HG03575 (cell line): ENCODE measurements at regions not wholly inside any gene's neighbourhood (a gene's known extent, or its start where the extent isn't known, plus 50 kb on each side); places are given as distances from the start of the nearest gene placed in this dataset.

Experiments used
- ATAC-seq: cut with Tn5 transposase; IDR thresholded peaks from one replicate; pipeline ENCODE4 v1.9.1; 2021; ENCODE audit not compliant: unreplicated experiment, insufficient number of reproducible peaks, low FRiP score; ENCODE audit errors: extremely low read depth

- no peak for ATAC-seq
Observed at GRCh38 chr12:115035535-115036107, 351.6 kb upstream of the TBX3 start.

- no peak for ATAC-seq
Observed at GRCh38 chr12:115032521-115032920, 348.5 kb upstream of the TBX3 start.

GRCh38 chr12:115030017-115030416, 346.0 kb upstream of the TBX3 start:
- ATAC-seq, result no peak

GRCh38 chr12:115024531-115024930, 340.6 kb upstream of the TBX3 start:
- no peak for ATAC-seq

GRCh38 chr12:115023279-115024265, 339.6 kb upstream of the TBX3 start:
- no peak for ATAC-seq

- ATAC-seq, result no peak
Observed at GRCh38 chr12:115020091-115020490, 336.1 kb upstream of the TBX3 start.

- no peak for ATAC-seq
Observed at GRCh38 chr12:115017346-115017745, 333.4 kb upstream of the TBX3 start.

GRCh38 chr12:115013236-115013981, 329.4 kb upstream of the TBX3 start:
- ATAC-seq, result no peak

- no peak for ATAC-seq
Observed at GRCh38 chr12:115012861-115013235, 328.9 kb upstream of the TBX3 start.

- ATAC-seq, result no peak
Observed at GRCh38 chr12:115011703-115012102, 327.7 kb upstream of the TBX3 start.

- no peak for ATAC-seq
Observed at GRCh38 chr12:115010324-115010995, 326.5 kb upstream of the TBX3 start.

GRCh38 chr12:115008929-115009328, 325.0 kb upstream of the TBX3 start:
- ATAC-seq, result no peak

GRCh38 chr12:115004470-115005146, 320.6 kb upstream of the TBX3 start:
- ATAC-seq, result no peak

- no peak for ATAC-seq
Observed at GRCh38 chr12:115002434-115002833, 318.5 kb upstream of the TBX3 start.

- no peak for ATAC-seq
Observed at GRCh38 chr12:115001571-115002180, 317.7 kb upstream of the TBX3 start.

GRCh38 chr12:115000038-115000437, 316.1 kb upstream of the TBX3 start:
- no peak for ATAC-seq

- ATAC-seq, result no peak
Observed at GRCh38 chr12:114998750-114999128, 314.8 kb upstream of the TBX3 start.

- ATAC-seq, result no peak
Observed at GRCh38 chr12:114998118-114998749, 314.3 kb upstream of the TBX3 start.
